Posterior cingulate gyrus (tissue), 11 donors: ENCODE measurements at regions not wholly inside any gene's neighbourhood (a gene's known extent, or its start where the extent isn't known, plus 50 kb on each side); places are given as distances from the start of the nearest gene placed in this dataset.

Experiments used
- DNase-seq, 10 donors: peaks; one replicate each; pipeline versions ENCODE4 v3.0.0 to v3.0.0-alpha.2; 2020 to 2021; ENCODE audit warnings: mixed read lengths in 3 of 10
- intact Hi-C: fragments of 100-400 bp; cut with DNase I; formaldehyde crosslinking; loops from one replicate; pipeline ENCODE4 v1.15.1; 2023

- intact Hi-C loops, result no loop called here
- no peak for DNase-seq
These were observed 265.9 kb upstream of the SORCS1 start for GRCh38 chr10:107430446-107430845.

- DNase-seq, result no peak
- intact Hi-C loops, result no loop called here
These were observed 262.5 kb upstream of the SORCS1 start for GRCh38 chr10:107427016-107427415.

GRCh38 chr10:107425931-107426553 is 261.5 kb upstream of the SORCS1 start:
- intact Hi-C loops, result no loop called here
- peak in 1 of 10 donors; percentile 48 for DNase-seq

GRCh38 chr10:107424628-107425027 is 260.1 kb upstream of the SORCS1 start:
- DNase-seq, result no peak
- intact Hi-C loops, result no loop called here

GRCh38 chr10:107423903-107424302 is 259.4 kb upstream of the SORCS1 start:
- no peak for DNase-seq
- intact Hi-C loops, result no loop called here

GRCh38 chr10:107422681-107423080 is 258.2 kb upstream of the SORCS1 start:
- no peak for DNase-seq
- intact Hi-C loops, result no loop called here

- DNase-seq, result no peak
- intact Hi-C loops, result no loop called here
These were observed 255.7 kb upstream of the SORCS1 start for GRCh38 chr10:107420196-107420595.

- no peak for DNase-seq
These were observed 253.7 kb upstream of the SORCS1 start for GRCh38 chr10:107418085-107418806.

GRCh38 chr10:107417446-107417845 is 252.9 kb upstream of the SORCS1 start:
- intact Hi-C loops, result no loop called here

More at GRCh38 chr10:107418085-107418806, 253.7 kb upstream of the SORCS1 start:
- intact Hi-C loops, result no loop called here

GRCh38 chr10:107415446-107415845 is 250.9 kb upstream of the SORCS1 start:
- intact Hi-C loops, result no loop called here
- no peak for DNase-seq

More at GRCh38 chr10:107417446-107417845, 252.9 kb upstream of the SORCS1 start:
- DNase-seq, result no peak

- intact Hi-C loops, result no loop called here
- DNase-seq, result no peak
These were observed 249.5 kb upstream of the SORCS1 start for GRCh38 chr10:107413971-107414370.

GRCh38 chr10:107409522-107409921 is 245.0 kb upstream of the SORCS1 start:
- intact Hi-C loops, result loop anchor here (5.0 kb wide), 1 partner anchor 408 kb away; no protein-coding TSS in a partner anchor
- no peak for DNase-seq

- intact Hi-C loops, result no loop called here
These were observed 233.6 kb upstream of the SORCS1 start for GRCh38 chr10:107398115-107398514.

GRCh38 chr10:107391901-107392300 is 227.4 kb upstream of the SORCS1 start:
- no peak for DNase-seq
- intact Hi-C loops, result no loop called here

More at GRCh38 chr10:107398115-107398514, 233.6 kb upstream of the SORCS1 start:
- DNase-seq, result no peak

- intact Hi-C loops, result no loop called here
- DNase-seq, result no peak
These were observed 226.1 kb upstream of the SORCS1 start for GRCh38 chr10:107390563-107390962.

- intact Hi-C loops, result no loop called here
- DNase-seq, result no peak
These were observed 218.9 kb upstream of the SORCS1 start for GRCh38 chr10:107383357-107383756.

GRCh38 chr10:107379601-107380000 is 215.1 kb upstream of the SORCS1 start:
- intact Hi-C loops, result no loop called here
- DNase-seq, result no peak

- intact Hi-C loops, result no loop called here
- no peak for DNase-seq
These were observed 207.3 kb upstream of the SORCS1 start for GRCh38 chr10:107371801-107372200.

GRCh38 chr10:107364872-107365271 is 200.4 kb upstream of the SORCS1 start:
- intact Hi-C loops, result no loop called here

GRCh38 chr10:107362306-107362705 is 197.8 kb upstream of the SORCS1 start:
- no peak for DNase-seq
- intact Hi-C loops, result no loop called here

More at GRCh38 chr10:107364872-107365271, 200.4 kb upstream of the SORCS1 start:
- DNase-seq, result no peak

- no peak for DNase-seq
- intact Hi-C loops, result no loop called here
These were observed 192.5 kb upstream of the SORCS1 start for GRCh38 chr10:107357033-107357432.

GRCh38 chr10:107356396-107356795 is 191.9 kb upstream of the SORCS1 start:
- intact Hi-C loops, result no loop called here
- no peak for DNase-seq
